Prostate gland (tissue), 2 donors: ENCODE measurements at regions not wholly inside any gene's neighbourhood (a gene's known extent, or its start where the extent isn't known, plus 50 kb on each side); places are given as distances from the start of the nearest gene placed in this dataset.

ENCODE experiments used
- DNase-seq: peaks from one replicate; pipeline ENCODE4 v3.0.0-alpha.2; 2019; ENCODE audit warnings: low spot score
- H3K27ac ChIP-seq, 2 donors: fragments of 200-600 bp; sonication (generic); 2 replicates each; pipeline ENCODE4 v1.5.1; 2017 to 2019
- H3K27me3 ChIP-seq: fragments of 200-600 bp; sonication (generic); replicated peaks from 2 replicates; pipeline ENCODE4 v1.5.1; 2019; ENCODE audit not compliant: insufficient read depth
- H3K36me3 ChIP-seq, 2 donors: fragments of 200-600 bp; sonication (generic); 1 replicate in 1 of 2; 2 replicates in 1 of 2; pipeline versions ENCODE4 v1.5.1 to v1.8.1; 2017 to 2019
- H3K4me1 ChIP-seq: fragments of 200-600 bp; sonication (generic); replicated peaks from 2 replicates; pipeline ENCODE4 v1.5.1; 2019
- H3K4me3 ChIP-seq, 2 donors: fragments of 200-600 bp; sonication (generic); 2 replicates each; pipeline ENCODE4 v1.5.1; 2017 to 2019
- H3K9me3 ChIP-seq: fragments of 200-600 bp; sonication (generic); 2 replicates; pipeline ENCODE4 v1.5.1; 2017
- POLR2A ChIP-seq: fragments of 450-650 bp; IDR thresholded peaks from one replicate; pipeline ENCODE4 v1.6.1; 2016; ENCODE audit warnings: antibody characterized with exemption, mild to moderate bottlenecking
- POLR2AphosphoS5 ChIP-seq: sonication (generic); formaldehyde crosslinking; IDR thresholded peaks from one replicate; pipeline ENCODE4 v1.6.1; 2017; ENCODE audit warnings: antibody characterized with exemption
- WGBS: methylation state at CpG from one replicate; pipeline ENCODE4 v1.1.5; 2018; 5-methylcytosine and 5-hydroxymethylcytosine counted together
- intact Hi-C: fragments of 100-400 bp; cut with DNase I; formaldehyde crosslinking; loops from one replicate; pipeline ENCODE4 v1.14.2; 2022
- TF ChIP-seq, protein P1 (sequence below), 4 experiments: fragments of 200-600 bp in 2 of 4; fragments of 450-650 bp in 2 of 4; sonication (generic) in 2 of 4; IDR thresholded peaks; 1 replicate in 3 of 4; 2 replicates in 1 of 4; pipeline ENCODE4 v1.5.1; 2016 to 2019; ENCODE audit warnings: antibody characterized with exemption in 4 of 4, mild to moderate bottlenecking in 2 of 4, moderate library complexity in 2 of 4

- Histone ChIP-seq H3K4me1 (no peaks in the 10 kb centered on the region), H3K9me3 (no peaks in the 10 kb centered on the region), H3K4me3 (no peak overlapping the region), H3K36me3 (no peaks in the 10 kb centered on the region), H3K27ac (no peak overlapping the region), H3K27me3 (no peaks in the 10 kb centered on the region)
- 68% methylated on average over 5 of the region's 5 CpGs for WGBS
- intact Hi-C loops, result no loop called here
- no peak for TF ChIP-seq POLR2A
- TF ChIP-seq, protein P1, sequence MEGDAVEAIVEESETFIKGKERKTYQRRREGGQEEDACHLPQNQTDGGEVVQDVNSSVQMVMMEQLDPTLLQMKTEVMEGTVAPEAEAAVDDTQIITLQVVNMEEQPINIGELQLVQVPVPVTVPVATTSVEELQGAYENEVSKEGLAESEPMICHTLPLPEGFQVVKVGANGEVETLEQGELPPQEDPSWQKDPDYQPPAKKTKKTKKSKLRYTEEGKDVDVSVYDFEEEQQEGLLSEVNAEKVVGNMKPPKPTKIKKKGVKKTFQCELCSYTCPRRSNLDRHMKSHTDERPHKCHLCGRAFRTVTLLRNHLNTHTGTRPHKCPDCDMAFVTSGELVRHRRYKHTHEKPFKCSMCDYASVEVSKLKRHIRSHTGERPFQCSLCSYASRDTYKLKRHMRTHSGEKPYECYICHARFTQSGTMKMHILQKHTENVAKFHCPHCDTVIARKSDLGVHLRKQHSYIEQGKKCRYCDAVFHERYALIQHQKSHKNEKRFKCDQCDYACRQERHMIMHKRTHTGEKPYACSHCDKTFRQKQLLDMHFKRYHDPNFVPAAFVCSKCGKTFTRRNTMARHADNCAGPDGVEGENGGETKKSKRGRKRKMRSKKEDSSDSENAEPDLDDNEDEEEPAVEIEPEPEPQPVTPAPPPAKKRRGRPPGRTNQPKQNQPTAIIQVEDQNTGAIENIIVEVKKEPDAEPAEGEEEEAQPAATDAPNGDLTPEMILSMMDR (IDR thresholded peaks at IDR 0.05), result no peak
- TF ChIP-seq POLR2AphosphoS5, result no peak
- no peak for DNase-seq
Measured at GRCh38 chr17:33964344-33964979, 290.6 kb upstream of the CCL2 start.

DNA sequence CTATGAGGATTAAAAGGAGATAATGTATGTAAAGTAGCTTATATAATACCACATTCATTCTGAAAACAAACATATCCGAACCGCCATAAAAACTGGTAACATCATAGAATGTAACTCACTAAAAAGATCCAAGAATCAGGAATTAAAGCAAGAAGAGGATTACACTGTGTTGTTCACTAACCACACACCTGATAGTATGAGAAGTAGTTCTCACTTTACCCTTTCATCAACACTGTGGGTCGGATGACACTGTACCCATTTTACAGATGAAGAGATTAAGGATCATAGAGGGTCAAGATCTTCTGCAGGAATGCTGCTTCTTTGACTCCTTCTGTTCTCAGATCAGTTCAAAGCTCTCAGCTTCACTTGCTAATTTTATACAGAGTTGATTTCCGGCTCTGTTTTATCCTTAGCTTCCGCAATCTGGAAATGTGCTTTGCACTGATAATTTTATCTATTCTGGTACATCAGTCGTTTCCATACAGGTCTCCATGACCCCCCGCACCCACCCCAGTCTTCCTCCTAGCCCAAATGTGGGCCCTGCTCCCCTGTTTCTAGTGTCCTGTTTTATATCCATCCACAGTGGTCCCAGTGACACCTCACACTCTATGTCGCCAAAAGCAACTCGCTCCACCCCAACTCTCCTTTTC, 288.6 kb upstream of the CCL2 start:
- intact Hi-C loops, result no loop called here
- 80% methylated on average over 9 of the region's 9 CpGs for WGBS
- Histone ChIP-seq H3K9me3 (no peaks in the 10 kb centered on the region), H3K27me3 (no peaks in the 10 kb centered on the region), H3K4me1 (no peaks in the 10 kb centered on the region), H3K27ac (no peak overlapping the region), H3K4me3 (no peak overlapping the region), H3K36me3 (no peaks in the 10 kb centered on the region)
- TF ChIP-seq POLR2AphosphoS5 (no peak), POLR2A (no peak)
- TF ChIP-seq, protein P1 (IDR thresholded peaks at IDR 0.05), result no peak
- no peak for DNase-seq

- DNase-seq, result no peak
- H3K36me3 ChIP-seq, result no peaks in the 10 kb centered on the region
- TF ChIP-seq POLR2A (no peak), POLR2AphosphoS5 (no peak)
- TF ChIP-seq, protein P1 (IDR thresholded peaks at IDR 0.05), result no peak
- H3K27ac ChIP-seq, result no peak overlapping the region
- H3K9me3 ChIP-seq, result no peaks in the 10 kb centered on the region
- H3K4me1 ChIP-seq, result no peaks in the 10 kb centered on the region
- 71% methylated on average over 8 of the region's 8 CpGs for WGBS
- intact Hi-C loops, result no loop called here
- no peak overlapping the region for H3K4me3 ChIP-seq
- no peaks in the 10 kb centered on the region for H3K27me3 ChIP-seq
Measured at GRCh38 chr17:33967608-33968349, 287.3 kb upstream of the CCL2 start.

- no peak for DNase-seq
- intact Hi-C loops, result no loop called here
- Histone ChIP-seq H3K27me3 (no peaks in the 10 kb centered on the region), H3K4me1 (no peaks in the 10 kb centered on the region), H3K9me3 (no peaks in the 10 kb centered on the region), H3K27ac (no peak overlapping the region), H3K4me3 (no peak overlapping the region), H3K36me3 (no peaks in the 10 kb centered on the region)
- TF ChIP-seq, protein P1 (IDR thresholded peaks at IDR 0.05), result no peak
- TF ChIP-seq POLR2AphosphoS5 (no peak), POLR2A (no peak)
- WGBS, result 56% methylated on average over 9 of the region's 9 CpGs
Measured at GRCh38 chr17:33968350-33969044, 286.6 kb upstream of the CCL2 start.
